WTC11 (cell line): ENCODE measurements at regions not wholly inside any gene's neighbourhood (a gene's known extent, or its start where the extent isn't known, plus 50 kb on each side); places are given as distances from the start of the nearest gene placed in this dataset.

ENCODE experiments used
- ATAC-seq: fragments of 200-7000 bp; cut with Tn5 transposase; 2 replicates; pipeline ENCODE4 v1.10.0; 2021; ENCODE audit warnings: mild to moderate bottlenecking, moderate library complexity
- CTCF ChIA-PET: fragments of 300-600 bp; sonication (Branson Sonifier 250); formaldehyde crosslinking; loops from one replicate; lab custom pipeline; 2021; ENCODE audit warnings: antibody characterized with exemption; lab: Charles Lee
- POLR2A ChIA-PET: fragments of 350-600 bp; sonication (Branson Sonifier 250); formaldehyde crosslinking; loops from one replicate; lab custom pipeline; 2021; ENCODE audit warnings: antibody characterized with exemption; lab: Charles Lee
- DNase-seq: peaks from one replicate; pipeline ENCODE4 v3.0.0; 2021; ENCODE audit warnings: low spot score
- H3K27ac Mint-ChIP-seq: 2 replicates; pipeline ENCODE4 v1.8.0; 2021; ENCODE audit warnings: mixed read lengths
- H3K27me3 Mint-ChIP-seq: 2 replicates; pipeline ENCODE4 v1.8.0; 2021; ENCODE audit warnings: low read depth, mild to moderate bottlenecking, moderate library complexity, mixed read lengths
- H3K36me3 Mint-ChIP-seq: 2 replicates; pipeline ENCODE4 v1.8.0; 2021; ENCODE audit warnings: mixed read lengths
- H3K4me1 Mint-ChIP-seq: 2 replicates; pipeline ENCODE4 v1.8.0; 2022; ENCODE audit warnings: mixed read lengths
- H3K4me3 Mint-ChIP-seq: 2 replicates; pipeline ENCODE4 v1.8.0; 2021; ENCODE audit warnings: mild to moderate bottlenecking, moderate library complexity, mixed read lengths
- H3K9me3 Mint-ChIP-seq: 2 replicates; pipeline ENCODE4 v1.8.0; 2021; ENCODE audit warnings: mixed read lengths
- ELF4 ChIP-seq: sonication (generic); formaldehyde crosslinking; IDR thresholded peaks from 2 replicates; pipeline ENCODE4 v1.8.1; 2022; ENCODE audit warnings: low read depth, mild to moderate bottlenecking, moderate library complexity, missing genetic modification reagents
- ERG ChIP-seq: fragments of 250-450 bp; sonication (Bioruptor Pico); IDR thresholded peaks from 2 replicates; pipeline ENCODE4 v1.8.0; 2021; ENCODE audit warnings: mild to moderate bottlenecking
- FOXP1 ChIP-seq: sonication (generic); formaldehyde crosslinking; IDR thresholded peaks from 2 replicates; pipeline ENCODE4 v1.8.0; 2022; ENCODE audit warnings: missing genetic modification reagents, mild to moderate bottlenecking, moderate library complexity, borderline replicate concordance
- HMGA2 ChIP-seq: fragments of 250-450 bp; sonication (Bioruptor Pico); IDR thresholded peaks from 2 replicates; pipeline ENCODE4 v1.4.0; 2021; ENCODE audit warnings: mild to moderate bottlenecking, moderate library complexity
- HMGXB4 ChIP-seq: sonication (generic); formaldehyde crosslinking; IDR thresholded peaks from 2 replicates; pipeline ENCODE4 v1.8.1; 2023; ENCODE audit warnings: mild to moderate bottlenecking, moderate library complexity, missing genetic modification reagents
- IRF2 ChIP-seq: sonication (generic); formaldehyde crosslinking; IDR thresholded peaks from 2 replicates; pipeline ENCODE4 v1.8.0; 2022; ENCODE audit warnings: low read depth, missing genetic modification reagents, borderline replicate concordance
- MAX ChIP-seq: sonication (generic); formaldehyde crosslinking; IDR thresholded peaks from 2 replicates; pipeline ENCODE4 v1.8.0; 2022; ENCODE audit warnings: mild to moderate bottlenecking, missing genetic modification reagents
- RELA ChIP-seq: sonication (generic); formaldehyde crosslinking; IDR thresholded peaks from 2 replicates; pipeline ENCODE4 v1.8.1; 2022; ENCODE audit warnings: missing genetic modification reagents, mild to moderate bottlenecking, borderline replicate concordance
- RORB ChIP-seq: fragments of 250-450 bp; sonication (Bioruptor Pico); IDR thresholded peaks from 2 replicates; pipeline ENCODE4 v1.9.0; 2021; ENCODE audit warnings: mild to moderate bottlenecking
- ZNF232 ChIP-seq: sonication (generic); formaldehyde crosslinking; IDR thresholded peaks from 2 replicates; pipeline ENCODE4 v1.8.0; 2022; ENCODE audit warnings: mild to moderate bottlenecking, missing genetic modification reagents
- ZNF416 ChIP-seq: fragments of 250-450 bp; sonication (Bioruptor Pico); IDR thresholded peaks from 2 replicates; pipeline ENCODE4 v1.9.0; 2021; ENCODE audit warnings: mild to moderate bottlenecking, inconsistent platforms
- ZNF532 ChIP-seq: fragments of 250-450 bp; sonication (Bioruptor Pico); IDR thresholded peaks from 2 replicates; pipeline ENCODE4 v1.9.0; 2021; ENCODE audit warnings: mild to moderate bottlenecking, borderline replicate concordance
- TF ChIP-seq, protein P1 (sequence below): sonication (generic); formaldehyde crosslinking; IDR thresholded peaks from 2 replicates; pipeline ENCODE4 v1.8.1; 2023; ENCODE audit warnings: mild to moderate bottlenecking, missing genetic modification reagents, moderate library complexity
- TF ChIP-seq, protein P2 (sequence below): sonication (generic); formaldehyde crosslinking; IDR thresholded peaks from 2 replicates; pipeline ENCODE4 v1.8.0; 2023; ENCODE audit warnings: mild to moderate bottlenecking, missing genetic modification reagents
- TF ChIP-seq, protein P3 (sequence below): fragments of 250-450 bp; sonication (Bioruptor Pico); IDR thresholded peaks from 2 replicates; pipeline ENCODE4 v1.9.0; 2021; ENCODE audit warnings: mild to moderate bottlenecking
- TF ChIP-seq, protein P4 (sequence below): sonication (generic); formaldehyde crosslinking; IDR thresholded peaks from 2 replicates; pipeline ENCODE4 v1.8.0; 2022; ENCODE audit warnings: mild to moderate bottlenecking, missing genetic modification reagents

- TF ChIP-seq MAX (CRISPR knock-in tag) (peak; percentile 38; the same call in 1 of the 2 replicates), RELA (CRISPR knock-in tag) (no peak), ZNF232 (CRISPR knock-in tag) (0 out of 2 replicates have a peak, but pooled peaks have one; percentile 26)
- TF ChIP-seq, protein P1, sequence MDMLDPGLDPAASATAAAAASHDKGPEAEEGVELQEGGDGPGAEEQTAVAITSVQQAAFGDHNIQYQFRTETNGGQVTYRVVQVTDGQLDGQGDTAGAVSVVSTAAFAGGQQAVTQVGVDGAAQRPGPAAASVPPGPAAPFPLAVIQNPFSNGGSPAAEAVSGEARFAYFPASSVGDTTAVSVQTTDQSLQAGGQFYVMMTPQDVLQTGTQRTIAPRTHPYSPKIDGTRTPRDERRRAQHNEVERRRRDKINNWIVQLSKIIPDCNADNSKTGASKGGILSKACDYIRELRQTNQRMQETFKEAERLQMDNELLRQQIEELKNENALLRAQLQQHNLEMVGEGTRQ (CRISPR knock-in tag), result peak; percentile 24; the same call in 1 of the 2 replicates
- peaks cover 40% of the 10 kb centered on the region for H3K4me1 Mint-ChIP-seq
- ChIA-PET POLR2A (interaction anchor here (0.9 kb wide), 1 partner anchor 14 kb away, joined by 3 read pairs; no protein-coding TSS in a partner anchor), CTCF (no interaction called here)
- ATAC-seq, result peak; percentile 82
- peaks cover 4% of the 10 kb centered on the region; the same call in 1 of the 2 replicates for H3K27me3 Mint-ChIP-seq
- no peaks in the 10 kb centered on the region for H3K36me3 Mint-ChIP-seq
- DNase-seq, result no peak
- H3K27ac Mint-ChIP-seq, result no peak overlapping the region
- H3K9me3 Mint-ChIP-seq, result no peaks in the 10 kb centered on the region
- no peak overlapping the region for H3K4me3 Mint-ChIP-seq
Observed at GRCh38 chr9:27665136-27665535, 91.9 kb upstream of the C9orf72 start.

DNA sequence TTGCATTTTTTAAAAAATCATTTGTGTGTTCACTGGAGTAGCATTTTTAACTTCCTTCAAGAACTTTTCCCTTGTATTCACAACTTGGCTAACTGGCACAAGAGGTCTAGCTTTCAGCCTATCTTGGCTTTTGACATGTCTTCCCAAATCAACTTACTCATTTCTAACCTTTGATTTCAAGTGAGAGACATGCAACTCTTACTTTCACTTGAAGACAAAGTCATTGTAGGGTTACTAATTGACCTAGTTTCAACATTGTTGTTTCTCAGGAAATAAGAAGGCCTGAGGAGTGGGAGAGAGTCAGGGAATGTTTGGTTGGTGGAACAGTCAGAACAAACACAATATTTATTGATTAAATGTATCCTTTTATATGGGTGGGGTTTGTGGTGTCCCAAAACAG is 95.0 kb upstream of the C9orf72 start:
- Mint-ChIP-seq H3K9me3 (no peaks in the 10 kb centered on the region), H3K27me3 (peaks cover 9% of the 10 kb centered on the region; the same call in 1 of the 2 replicates), H3K4me3 (no peak overlapping the region), H3K27ac (no peak overlapping the region), H3K36me3 (no peaks in the 10 kb centered on the region)
- ChIA-PET POLR2A (no interaction called here), CTCF (no interaction called here)
- ATAC-seq, result no peak
- DNase-seq, result no peak
- TF ChIP-seq RORB (CRISPR knock-in tag) (no peak), ERG (no peak), FOXP1 (CRISPR knock-in tag) (no peak), ELF4 (CRISPR knock-in tag) (no peak)
- TF ChIP-seq, protein P2, sequence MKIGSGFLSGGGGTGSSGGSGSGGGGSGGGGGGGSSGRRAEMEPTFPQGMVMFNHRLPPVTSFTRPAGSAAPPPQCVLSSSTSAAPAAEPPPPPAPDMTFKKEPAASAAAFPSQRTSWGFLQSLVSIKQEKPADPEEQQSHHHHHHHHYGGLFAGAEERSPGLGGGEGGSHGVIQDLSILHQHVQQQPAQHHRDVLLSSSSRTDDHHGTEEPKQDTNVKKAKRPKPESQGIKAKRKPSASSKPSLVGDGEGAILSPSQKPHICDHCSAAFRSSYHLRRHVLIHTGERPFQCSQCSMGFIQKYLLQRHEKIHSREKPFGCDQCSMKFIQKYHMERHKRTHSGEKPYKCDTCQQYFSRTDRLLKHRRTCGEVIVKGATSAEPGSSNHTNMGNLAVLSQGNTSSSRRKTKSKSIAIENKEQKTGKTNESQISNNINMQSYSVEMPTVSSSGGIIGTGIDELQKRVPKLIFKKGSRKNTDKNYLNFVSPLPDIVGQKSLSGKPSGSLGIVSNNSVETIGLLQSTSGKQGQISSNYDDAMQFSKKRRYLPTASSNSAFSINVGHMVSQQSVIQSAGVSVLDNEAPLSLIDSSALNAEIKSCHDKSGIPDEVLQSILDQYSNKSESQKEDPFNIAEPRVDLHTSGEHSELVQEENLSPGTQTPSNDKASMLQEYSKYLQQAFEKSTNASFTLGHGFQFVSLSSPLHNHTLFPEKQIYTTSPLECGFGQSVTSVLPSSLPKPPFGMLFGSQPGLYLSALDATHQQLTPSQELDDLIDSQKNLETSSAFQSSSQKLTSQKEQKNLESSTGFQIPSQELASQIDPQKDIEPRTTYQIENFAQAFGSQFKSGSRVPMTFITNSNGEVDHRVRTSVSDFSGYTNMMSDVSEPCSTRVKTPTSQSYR (CRISPR knock-in tag), result no peak
- TF ChIP-seq, protein P3, sequence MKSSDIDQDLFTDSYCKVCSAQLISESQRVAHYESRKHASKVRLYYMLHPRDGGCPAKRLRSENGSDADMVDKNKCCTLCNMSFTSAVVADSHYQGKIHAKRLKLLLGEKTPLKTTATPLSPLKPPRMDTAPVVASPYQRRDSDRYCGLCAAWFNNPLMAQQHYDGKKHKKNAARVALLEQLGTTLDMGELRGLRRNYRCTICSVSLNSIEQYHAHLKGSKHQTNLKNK (CRISPR knock-in tag), result no peak
- TF ChIP-seq, all 79 proteins: peak for 0
- peaks cover 59% of the 10 kb centered on the region for H3K4me1 Mint-ChIP-seq

DNA sequence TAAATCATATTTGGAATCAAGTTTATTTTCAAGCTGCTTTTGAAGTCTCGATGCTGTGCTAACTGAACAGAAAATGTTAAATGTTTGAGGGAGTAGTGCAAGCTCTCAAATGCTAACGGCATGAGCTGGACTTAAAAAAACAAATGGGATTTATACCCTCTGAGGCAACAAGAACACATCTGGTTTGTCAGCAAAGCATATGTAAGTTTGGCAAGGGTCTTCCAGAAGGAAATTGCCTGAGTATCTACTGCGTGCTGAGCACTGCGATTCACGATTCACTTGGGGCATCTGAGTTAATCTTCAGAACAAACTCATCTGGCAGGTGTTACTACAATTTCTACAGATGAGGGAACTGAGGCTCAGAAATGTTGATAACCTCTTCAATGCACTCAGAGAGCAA is 98.4 kb upstream of the C9orf72 start:
- Mint-ChIP-seq H3K27ac (no peak overlapping the region), H3K4me3 (no peak overlapping the region)
- ChIA-PET POLR2A (no interaction called here), CTCF (no interaction called here)
- DNase-seq, result no peak
- no peak for TF ChIP-seq IRF2 (CRISPR knock-in tag)
- no peak for TF ChIP-seq ZNF416 (CRISPR knock-in tag)
- TF ChIP-seq, protein P4, sequence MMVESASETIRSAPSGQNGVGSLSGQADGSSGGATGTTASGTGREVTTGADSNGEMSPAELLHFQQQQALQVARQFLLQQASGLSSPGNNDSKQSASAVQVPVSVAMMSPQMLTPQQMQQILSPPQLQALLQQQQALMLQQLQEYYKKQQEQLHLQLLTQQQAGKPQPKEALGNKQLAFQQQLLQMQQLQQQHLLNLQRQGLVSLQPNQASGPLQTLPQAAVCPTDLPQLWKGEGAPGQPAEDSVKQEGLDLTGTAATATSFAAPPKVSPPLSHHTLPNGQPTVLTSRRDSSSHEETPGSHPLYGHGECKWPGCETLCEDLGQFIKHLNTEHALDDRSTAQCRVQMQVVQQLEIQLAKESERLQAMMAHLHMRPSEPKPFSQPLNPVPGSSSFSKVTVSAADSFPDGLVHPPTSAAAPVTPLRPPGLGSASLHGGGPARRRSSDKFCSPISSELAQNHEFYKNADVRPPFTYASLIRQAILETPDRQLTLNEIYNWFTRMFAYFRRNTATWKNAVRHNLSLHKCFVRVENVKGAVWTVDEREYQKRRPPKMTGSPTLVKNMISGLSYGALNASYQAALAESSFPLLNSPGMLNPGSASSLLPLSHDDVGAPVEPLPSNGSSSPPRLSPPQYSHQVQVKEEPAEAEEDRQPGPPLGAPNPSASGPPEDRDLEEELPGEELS (CRISPR knock-in tag), result no peak
- no peak for TF ChIP-seq HMGXB4 (CRISPR knock-in tag)
- TF ChIP-seq HMGA2 (CRISPR knock-in tag), result no peak
- no peak for TF ChIP-seq ZNF532 (CRISPR knock-in tag)
- TF ChIP-seq, all 79 proteins: peak for 0
- no peaks in the 10 kb centered on the region for H3K36me3 Mint-ChIP-seq
- H3K4me1 Mint-ChIP-seq, result peaks cover 63% of the 10 kb centered on the region
- peaks cover 4% of the 10 kb centered on the region; the same call in 1 of the 2 replicates for H3K9me3 Mint-ChIP-seq
- no peak for ATAC-seq
- H3K27me3 Mint-ChIP-seq, result peaks cover 13% of the 10 kb centered on the region
